ENCODE measurements at regions not wholly inside any gene's neighbourhood (a gene's known extent, or its start where the extent isn't known, plus 50 kb on each side); places are given as distances from the start of the nearest gene placed in this dataset.

GRCh38 chr10:81784111-81784597, 90.8 kb upstream of the NRG3 start (continued):
- TF ChIP-seq ZNF280D (CRISPR knock-in tag; IDR thresholded peaks at IDR 0.05) = no peak
- no peak for TF ChIP-seq CEBPG (CRISPR knock-in tag; IDR thresholded peaks at IDR 0.05)
- no peak for TF ChIP-seq HOXA7 (CRISPR knock-in tag; IDR thresholded peaks at IDR 0.05)
- TF ChIP-seq KDM1A (CRISPR knock-in tag; IDR thresholded peaks at IDR 0.05) = no peak
- TF ChIP-seq ZNF761 (CRISPR knock-in tag; conservative IDR thresholded peaks at IDR 0.05) = no peak
- no peak for TF ChIP-seq NR1H2 (CRISPR knock-in tag; IDR thresholded peaks at IDR 0.05; ENCODE audit: borderline replicate concordance, low read depth)
- no peak for TF ChIP-seq TRIM24 (CRISPR knock-in tag; IDR thresholded peaks at IDR 0.05)
- TF ChIP-seq ZNF432 (CRISPR knock-in tag; IDR thresholded peaks at IDR 0.05; ENCODE audit: borderline replicate concordance) = no peak
- TF ChIP-seq NFYC (CRISPR knock-in tag; IDR thresholded peaks at IDR 0.05) = no peak
- no peak for TF ChIP-seq MBD4 (IDR thresholded peaks at IDR 0.05; ENCODE audit: borderline replicate concordance, low read length)
- TF ChIP-seq TP53 (CRISPR knock-in tag; conservative IDR thresholded peaks at IDR 0.05) = no peak
- no peak for TF ChIP-seq DNMT3B (CRISPR knock-in tag; conservative IDR thresholded peaks at IDR 0.05)
- TF ChIP-seq NCOA5 (CRISPR knock-in tag; IDR thresholded peaks at IDR 0.05) = no peak
- TF ChIP-seq HNF1A (IDR thresholded peaks at IDR 0.05; ENCODE audit: low read depth) = no peak
- no peak for TF ChIP-seq HNF1A (CRISPR knock-in tag; IDR thresholded peaks at IDR 0.05; ENCODE audit: borderline replicate concordance)

Data from HepG2 (cell line).